ENCODE measurements at regions not wholly inside any gene's neighbourhood (a gene's known extent, or its start where the extent isn't known, plus 50 kb on each side); places are given as distances from the start of the nearest gene placed in this dataset.
A peak's percentile ranks its signal among the peaks of the same experiment; 100 is the strongest.

DNA sequence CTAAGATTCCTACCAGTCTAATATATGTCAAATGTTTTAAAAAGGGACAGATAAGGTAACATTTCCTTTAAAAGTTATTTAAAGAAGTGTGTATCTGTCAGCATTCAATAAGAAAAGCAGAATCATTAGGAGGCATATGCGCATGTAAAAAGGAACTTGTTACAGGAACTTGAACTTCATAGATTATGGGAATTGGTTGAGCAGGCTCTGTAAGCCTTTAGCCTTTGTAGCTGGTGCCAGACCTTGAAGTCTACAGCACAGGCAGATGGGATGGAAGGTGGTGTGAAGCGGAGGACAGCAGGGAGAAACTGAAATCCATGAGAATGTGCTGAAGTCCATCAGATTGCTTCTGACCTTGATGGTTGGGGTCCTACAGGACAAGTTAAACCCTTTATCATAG is 138.3 kb upstream of the ST6GAL2 start:
- no peak for DNase-seq

DNA sequence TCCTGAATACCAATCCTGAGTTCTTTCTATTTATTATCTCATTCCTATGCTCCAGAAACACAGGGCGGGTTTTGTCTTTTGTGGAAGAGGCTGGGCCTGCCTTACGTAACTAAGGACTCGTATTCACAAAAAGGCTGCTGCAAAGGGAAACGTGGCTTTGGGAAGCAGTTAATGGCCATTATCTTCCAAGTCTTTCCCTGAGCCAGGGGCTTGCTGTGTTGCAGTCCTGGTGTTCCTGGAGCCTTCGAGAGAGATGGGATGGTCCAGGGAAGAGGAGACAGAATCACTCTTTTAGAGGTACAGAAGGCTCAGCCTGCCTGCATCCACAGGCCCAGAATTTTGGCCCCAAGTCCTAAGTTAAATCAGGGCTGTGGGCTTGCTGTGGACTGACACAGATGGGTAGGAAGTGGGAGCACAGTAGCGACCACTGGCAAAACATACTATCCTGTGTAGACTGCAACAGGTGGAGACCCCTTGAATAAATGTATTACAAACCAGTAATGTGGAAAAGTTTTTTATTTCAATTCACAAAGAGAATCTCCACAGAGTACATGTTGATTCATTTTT is 139.4 kb upstream of the ST6GAL2 start:
- DNase-seq: no peak

DNA sequence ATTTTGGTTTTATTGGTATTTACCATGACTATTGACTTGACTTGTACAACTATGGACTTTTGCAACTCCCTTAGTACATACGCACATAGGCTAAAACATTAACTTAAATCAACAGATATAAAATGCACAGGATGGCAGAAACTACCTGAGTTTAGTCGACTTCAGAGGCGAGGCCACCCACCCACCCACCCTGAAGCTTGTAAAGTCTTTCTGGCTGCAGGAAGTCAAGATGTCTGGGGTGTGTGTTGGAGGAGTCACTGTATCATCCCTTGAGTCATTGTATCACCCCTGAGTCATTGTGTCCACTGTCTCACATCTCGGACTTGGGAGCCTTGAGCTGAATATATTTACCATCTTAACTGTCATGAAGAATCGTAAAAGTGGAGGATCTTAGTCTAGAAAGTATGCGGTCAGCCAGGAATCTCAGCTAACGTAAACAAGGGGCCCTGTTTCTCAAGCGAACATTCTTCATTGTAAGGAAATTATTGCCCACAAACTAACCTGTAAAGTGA is 140.0 kb upstream of the ST6GAL2 start:
- DNase-seq: no peak

DNA sequence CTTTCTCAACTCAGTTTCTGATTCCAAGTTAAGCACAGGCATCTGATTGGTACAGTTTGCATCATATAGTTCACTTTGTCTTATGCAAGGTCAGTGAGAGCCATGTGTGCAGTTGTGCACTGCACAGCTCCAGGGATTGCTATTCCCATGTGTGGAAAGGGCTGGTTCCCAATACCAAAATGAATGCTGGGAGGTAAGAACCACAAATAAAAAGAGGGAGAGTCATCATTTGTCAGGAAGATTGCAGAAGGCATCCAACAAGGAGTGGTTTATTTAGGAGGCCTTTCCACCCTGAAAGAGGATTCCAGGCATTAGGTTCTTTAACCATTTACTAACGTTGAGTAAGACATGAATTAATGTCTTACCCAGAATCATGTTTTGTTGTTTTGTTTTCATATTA is 141.2 kb upstream of the ST6GAL2 start:
- no peak for DNase-seq

DNA sequence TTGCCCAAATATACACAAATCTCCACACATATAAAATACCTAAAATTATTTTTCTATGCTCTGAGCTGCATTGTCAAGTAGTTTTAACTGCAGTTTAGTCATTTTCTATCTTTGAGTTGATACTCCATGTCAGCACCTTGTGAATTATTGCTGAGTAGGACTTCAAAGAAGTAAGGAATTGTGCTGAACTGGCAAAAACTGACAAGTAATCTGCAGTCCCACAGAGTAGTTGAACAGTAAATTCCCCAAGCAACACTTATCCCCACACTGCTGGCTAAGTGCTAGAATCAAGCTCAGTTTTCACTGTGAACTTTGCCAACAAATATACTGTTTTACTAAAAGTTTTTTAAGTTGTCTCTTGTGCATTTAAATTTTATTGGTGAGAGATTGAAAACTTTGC is 141.8 kb upstream of the ST6GAL2 start:
- no peak for DNase-seq

GRCh38 chr2:107028661-107029060 is 142.7 kb upstream of the ST6GAL2 start:
- DNase-seq: no peak

GRCh38 chr2:107036293-107036692 is 150.3 kb upstream of the ST6GAL2 start:
- no peak for DNase-seq

- DNase-seq: no peak
These were observed 176.2 kb upstream of the ST6GAL2 start for GRCh38 chr2:107062173-107062572.

GRCh38 chr2:107062599-107063220 is 176.7 kb upstream of the ST6GAL2 start:
- peak in 1 of 51 donors; percentile 1 for DNase-seq

- DNase-seq: no peak
These were observed 177.3 kb upstream of the ST6GAL2 start for GRCh38 chr2:107063228-107063627.

- no peak for DNase-seq
These were observed 178.8 kb upstream of the ST6GAL2 start for GRCh38 chr2:107064750-107065149.

- DNase-seq: no peak
These were observed 182.3 kb upstream of the ST6GAL2 start for GRCh38 chr2:107068069-107068916.

- DNase-seq: no peak
These were observed 183.9 kb upstream of the ST6GAL2 start for GRCh38 chr2:107069890-107070289.

- DNase-seq: no peak
These were observed 186.4 kb upstream of the ST6GAL2 start for GRCh38 chr2:107072150-107072940.

DNA sequence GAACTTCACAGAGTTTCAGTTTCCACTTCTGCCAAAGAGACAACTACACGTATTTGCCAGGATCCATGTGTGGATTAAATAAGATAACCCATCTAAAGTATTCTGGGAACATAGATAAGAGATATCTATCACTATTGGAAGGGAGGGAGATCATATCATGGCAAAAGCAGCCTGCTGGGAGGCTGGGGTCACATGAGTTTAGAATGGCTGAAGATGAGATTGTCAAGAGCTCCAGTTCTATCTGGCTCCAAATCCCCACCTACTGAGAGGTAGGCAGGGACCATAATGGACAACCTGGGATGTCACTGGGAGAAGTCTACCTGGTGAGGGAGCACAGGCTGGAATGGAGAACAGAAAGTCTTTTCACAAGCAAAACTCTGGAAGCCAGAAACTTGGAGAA is 192.6 kb upstream of the ST6GAL2 start:
- DNase-seq: no peak

GRCh38 chr2:107086497-107086896 is 200.5 kb upstream of the ST6GAL2 start:
- DNase-seq: no peak

- no peak for DNase-seq
These were observed 202.2 kb upstream of the ST6GAL2 start for GRCh38 chr2:107088156-107088555.

- no peak for DNase-seq
These were observed 205.3 kb upstream of the ST6GAL2 start for GRCh38 chr2:107091163-107091864.

DNA sequence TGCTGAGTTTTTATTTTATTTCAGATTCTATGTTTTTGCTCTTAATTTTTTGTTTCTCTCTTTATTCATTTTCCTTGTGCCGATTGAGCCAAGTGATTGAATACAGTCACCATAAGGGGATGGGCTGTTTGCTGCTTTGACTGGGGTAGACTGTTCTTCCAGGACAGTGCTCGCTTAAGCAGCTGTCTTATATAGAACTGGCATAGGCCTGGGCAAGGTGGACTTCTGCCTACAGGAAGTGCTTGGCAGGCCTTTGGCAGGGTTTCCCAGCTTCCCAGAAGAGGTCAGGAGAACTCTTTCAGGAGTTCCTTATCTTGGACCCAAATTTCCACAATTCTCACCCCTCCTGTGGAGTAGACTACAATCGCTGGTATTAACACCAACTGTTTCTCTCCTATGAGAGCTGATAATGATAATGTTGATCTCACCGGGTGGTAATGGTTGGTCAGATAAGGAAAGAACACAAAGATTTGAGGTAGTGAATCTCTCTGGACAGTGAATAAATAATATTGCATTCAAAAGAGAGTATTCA is 207.5 kb upstream of the ST6GAL2 start:
- DNase-seq: no peak

- no peak for DNase-seq
These were observed 208.6 kb upstream of the ST6GAL2 start for GRCh38 chr2:107094450-107094986.

GRCh38 chr2:107102176-107102575 is 216.2 kb upstream of the ST6GAL2 start:
- DNase-seq: no peak
